IPS-20b (cell line): ENCODE measurements at regions not wholly inside any gene's neighbourhood (a gene's known extent, or its start where the extent isn't known, plus 50 kb on each side); places are given as distances from the start of the nearest gene placed in this dataset.

ENCODE experiments used
- H3K27ac ChIP-seq: one replicate; pipeline ENCODE4 v1.5.1; 2013; ENCODE audit warnings: low read length
- H3K27me3 ChIP-seq: 2 replicates; pipeline ENCODE4 v1.6.1; 2013; ENCODE audit warnings: mild to moderate bottlenecking, low read length, inconsistent platforms; ENCODE audit not compliant: insufficient read depth
- H3K36me3 ChIP-seq: 2 replicates; pipeline ENCODE4 v1.6.1; 2013; ENCODE audit warnings: low read depth, mild to moderate bottlenecking, inconsistent platforms, low read length, moderate library complexity; ENCODE audit not compliant: insufficient read depth
- H3K4me1 ChIP-seq: 2 replicates; pipeline ENCODE4 v1.6.1; 2013; ENCODE audit warnings: mild to moderate bottlenecking, control low read depth, inconsistent platforms, low read length, moderate library complexity; ENCODE audit not compliant: insufficient read depth
- H3K4me3 ChIP-seq: 2 replicates; pipeline ENCODE4 v1.5.1; 2013; ENCODE audit warnings: mild to moderate bottlenecking, low read length, inconsistent platforms
- H3K9ac ChIP-seq: 2 replicates; pipeline ENCODE4 v1.6.1; 2013; ENCODE audit warnings: low read depth, mild to moderate bottlenecking, inconsistent platforms, low read length, moderate library complexity
- H3K9me3 ChIP-seq: 2 replicates; pipeline ENCODE4 v1.6.1; 2013; ENCODE audit warnings: mild to moderate bottlenecking, low read depth, low read length, inconsistent platforms; ENCODE audit not compliant: insufficient read depth

GRCh38 chr16:86306811-86307513, 203.4 kb upstream of the FOXF1 start:
- no peaks in the 10 kb centered on the region for H3K36me3 ChIP-seq
- H3K9me3 ChIP-seq: no peaks in the 10 kb centered on the region
- no peak overlapping the region for H3K4me3 ChIP-seq
- H3K27ac ChIP-seq: no peak overlapping the region
- peaks cover 20% of the 10 kb centered on the region for H3K27me3 ChIP-seq
- H3K9ac ChIP-seq: no peak overlapping the region
- H3K4me1 ChIP-seq: no peaks in the 10 kb centered on the region

- no peak overlapping the region for H3K27ac ChIP-seq
- no peaks in the 10 kb centered on the region for H3K4me1 ChIP-seq
- no peak overlapping the region for H3K4me3 ChIP-seq
- no peaks in the 10 kb centered on the region for H3K36me3 ChIP-seq
- H3K9me3 ChIP-seq: no peaks in the 10 kb centered on the region
- H3K27me3 ChIP-seq: peaks cover 15% of the 10 kb centered on the region
- no peak overlapping the region for H3K9ac ChIP-seq
Measured at GRCh38 chr16:86307514-86307903, 202.8 kb upstream of the FOXF1 start.

- no peak overlapping the region for H3K9ac ChIP-seq
- peaks cover 15% of the 10 kb centered on the region for H3K27me3 ChIP-seq
- H3K27ac ChIP-seq: no peak overlapping the region
- no peaks in the 10 kb centered on the region for H3K9me3 ChIP-seq
- H3K36me3 ChIP-seq: no peaks in the 10 kb centered on the region
- H3K4me1 ChIP-seq: no peaks in the 10 kb centered on the region
- no peak overlapping the region for H3K4me3 ChIP-seq
Measured at GRCh38 chr16:86308514-86308913, 201.8 kb upstream of the FOXF1 start.

DNA sequence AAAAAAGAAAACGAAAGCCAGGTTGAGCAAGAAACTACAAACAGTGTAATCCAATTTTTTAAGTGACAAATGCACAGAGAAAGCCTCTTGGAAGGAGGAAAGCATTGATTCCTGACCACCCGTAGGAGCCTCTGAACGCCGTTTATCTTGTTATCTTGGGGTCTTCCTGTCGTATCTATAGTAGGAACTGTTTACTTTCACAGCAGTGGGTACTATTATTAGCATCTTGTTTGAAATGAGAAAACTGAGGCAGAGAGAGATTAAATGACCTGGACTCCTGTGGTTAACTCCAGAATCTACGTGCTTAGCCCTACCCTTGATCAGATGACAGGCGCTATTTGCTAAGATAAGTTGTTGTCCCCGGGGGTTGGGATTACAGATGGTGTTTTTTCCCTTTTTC, 196.7 kb upstream of the FOXF1 start:
- H3K27ac ChIP-seq: no peak overlapping the region
- H3K36me3 ChIP-seq: no peaks in the 10 kb centered on the region
- H3K9me3 ChIP-seq: no peaks in the 10 kb centered on the region
- no peak overlapping the region for H3K9ac ChIP-seq
- peaks cover 15% of the 10 kb centered on the region for H3K27me3 ChIP-seq
- H3K4me3 ChIP-seq: no peak overlapping the region
- no peaks in the 10 kb centered on the region for H3K4me1 ChIP-seq

DNA sequence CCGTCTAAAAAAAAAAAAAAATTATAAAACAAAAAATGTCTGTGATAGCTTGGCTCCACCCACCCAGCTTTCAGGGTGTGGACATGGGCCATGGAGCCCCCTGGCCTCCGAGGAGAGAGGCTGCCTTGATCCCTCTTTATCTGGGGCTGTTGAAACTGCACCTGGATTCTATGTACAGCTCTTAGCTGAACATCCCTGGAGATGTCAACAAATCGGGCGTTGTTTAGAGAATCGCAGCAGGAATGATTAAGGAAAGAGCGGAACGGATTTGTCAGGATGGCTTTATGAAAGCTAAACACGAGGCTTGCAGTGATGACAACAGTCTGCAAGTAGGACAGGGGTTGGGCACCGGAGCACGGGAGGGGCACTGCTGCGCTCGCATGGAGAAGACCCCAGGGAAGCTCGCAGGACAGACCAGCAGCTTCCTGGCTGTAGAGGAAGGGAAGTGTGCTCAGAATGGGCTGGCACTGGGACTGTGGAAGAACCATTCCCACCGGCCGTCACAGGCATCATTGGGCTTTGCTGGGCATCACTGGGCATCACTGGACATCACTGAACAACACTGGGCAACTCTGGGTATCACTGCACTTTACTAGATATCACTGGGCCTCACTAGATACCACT, 195.8 kb upstream of the FOXF1 start:
- H3K27ac ChIP-seq: no peak overlapping the region
- H3K4me3 ChIP-seq: no peak overlapping the region
- H3K27me3 ChIP-seq: peaks cover 15% of the 10 kb centered on the region
- H3K36me3 ChIP-seq: no peaks in the 10 kb centered on the region
- H3K4me1 ChIP-seq: no peaks in the 10 kb centered on the region
- H3K9ac ChIP-seq: no peak overlapping the region
- no peaks in the 10 kb centered on the region for H3K9me3 ChIP-seq

DNA sequence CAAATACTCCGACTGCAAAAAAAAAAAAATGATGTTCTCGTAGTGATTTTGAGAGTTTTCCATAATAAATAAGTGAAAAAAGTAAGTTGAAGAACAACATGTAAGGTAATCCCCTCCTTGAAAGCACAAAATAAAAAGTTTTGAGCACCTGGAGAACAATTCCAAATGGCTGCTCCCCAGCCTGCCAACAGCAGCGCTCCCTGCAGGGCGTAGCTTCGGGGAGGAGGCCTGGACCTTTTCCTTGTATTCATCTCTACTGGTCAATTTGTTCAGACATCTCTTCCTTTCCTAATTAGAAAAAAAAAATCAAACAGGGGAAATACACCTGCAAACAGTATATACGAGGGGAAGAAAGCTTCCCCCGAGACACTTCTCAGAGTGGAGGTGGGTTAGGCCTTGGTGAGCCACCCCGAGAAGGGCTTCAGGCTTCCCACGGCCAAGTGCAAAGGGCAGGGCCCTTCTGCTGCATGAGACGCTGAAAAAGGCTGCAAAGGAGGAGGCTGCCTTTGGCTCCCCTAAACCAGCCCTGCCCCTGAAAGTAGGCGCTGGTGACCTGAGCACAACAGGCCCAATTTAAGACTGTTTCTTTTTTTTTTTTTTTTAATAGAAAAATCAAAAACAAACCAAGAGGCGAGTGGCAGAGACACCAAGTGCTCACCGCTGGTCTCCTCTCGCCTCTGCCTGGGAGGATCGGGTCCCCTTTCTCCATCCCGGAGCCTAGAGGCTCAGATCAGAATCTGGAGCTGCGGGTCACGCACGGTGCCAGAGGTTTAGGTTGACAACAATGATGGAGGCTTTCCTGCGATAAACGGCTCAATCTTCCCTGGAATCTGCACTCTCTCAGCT, 193.1 kb upstream of the FOXF1 start:
- Histone ChIP-seq H3K9me3 (no peaks in the 10 kb centered on the region), H3K4me1 (no peaks in the 10 kb centered on the region), H3K4me3 (no peak overlapping the region), H3K36me3 (no peaks in the 10 kb centered on the region), H3K27me3 (no peaks in the 10 kb centered on the region), H3K27ac (no peak overlapping the region), H3K9ac (no peak overlapping the region)

DNA sequence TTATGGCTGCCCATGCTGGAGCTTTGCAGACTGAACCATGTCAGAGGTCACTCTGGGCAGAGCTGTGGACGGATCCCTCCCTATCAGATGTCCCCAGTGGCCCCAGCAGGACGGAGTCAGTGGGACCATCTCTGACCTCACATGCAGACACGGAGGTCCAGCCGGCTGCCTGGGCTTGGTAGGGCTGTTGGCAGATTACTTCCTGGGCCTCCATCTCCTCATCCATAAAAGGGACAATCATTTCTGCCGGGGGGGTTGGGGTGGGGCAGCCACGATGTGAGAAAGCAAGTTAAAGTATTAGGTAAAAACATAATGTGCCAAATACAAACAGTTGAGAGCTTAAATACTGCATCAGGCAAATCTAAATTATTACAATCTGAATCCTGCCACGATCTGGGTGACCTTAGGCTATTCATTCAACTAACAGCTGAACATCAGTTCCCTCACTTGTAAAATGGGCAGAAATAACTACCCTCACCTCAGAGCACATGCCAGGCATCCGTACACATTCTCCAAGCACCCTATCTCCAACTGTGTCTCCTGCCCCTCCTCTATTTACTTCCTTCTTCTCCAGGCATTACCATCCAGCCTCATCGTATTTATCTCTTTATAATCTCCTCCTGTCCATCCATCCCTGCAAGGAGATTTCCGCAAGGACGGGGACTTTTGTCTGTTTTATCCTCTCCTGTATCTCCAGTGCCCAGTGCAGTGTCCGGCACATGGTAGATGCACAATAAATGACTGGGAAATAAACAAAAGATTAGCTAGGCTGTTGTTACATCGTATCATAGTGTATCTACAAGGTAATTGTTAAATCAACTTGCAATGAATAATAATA, 192.3 kb upstream of the FOXF1 start:
- H3K4me1 ChIP-seq: no peaks in the 10 kb centered on the region
- no peak overlapping the region for H3K9ac ChIP-seq
- H3K27me3 ChIP-seq: peaks cover 7% of the 10 kb centered on the region; the same call in 1 of the 2 replicates
- H3K4me3 ChIP-seq: no peak overlapping the region
- no peak overlapping the region for H3K27ac ChIP-seq
- no peaks in the 10 kb centered on the region for H3K9me3 ChIP-seq
- no peaks in the 10 kb centered on the region for H3K36me3 ChIP-seq

DNA sequence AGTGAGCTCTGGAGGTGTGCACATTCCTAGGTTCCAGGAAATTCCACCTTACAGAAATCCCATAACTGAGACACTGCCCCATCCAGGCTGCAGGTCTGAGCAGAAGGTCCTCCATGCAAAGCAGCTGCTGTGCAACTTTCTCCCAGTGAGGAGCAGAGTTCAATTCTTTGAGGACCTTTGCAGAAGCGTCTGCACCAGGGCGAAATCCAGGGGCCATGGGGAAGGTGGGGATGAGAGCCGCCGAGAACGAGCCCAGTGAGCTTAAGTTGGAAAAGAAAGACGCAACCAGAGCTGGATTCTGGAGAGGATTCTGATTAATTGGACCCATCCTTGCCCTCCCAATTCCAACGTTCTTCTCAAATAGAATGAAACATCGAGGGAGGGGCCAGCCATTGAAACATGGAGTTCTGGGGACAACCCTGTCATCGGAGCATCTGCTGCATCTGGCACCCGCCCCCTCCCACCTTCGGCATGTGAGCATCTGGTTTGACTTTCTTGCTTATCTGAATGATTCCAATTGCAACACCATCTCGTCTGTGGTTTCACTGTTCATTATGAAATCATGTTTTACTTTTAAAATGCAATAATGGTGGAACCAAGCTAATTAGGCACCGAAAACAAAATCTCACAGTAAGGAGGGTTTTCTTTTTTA, 190.6 kb upstream of the FOXF1 start:
- Histone ChIP-seq H3K9me3 (no peaks in the 10 kb centered on the region), H3K36me3 (no peaks in the 10 kb centered on the region), H3K27me3 (peaks cover 9% of the 10 kb centered on the region; the same call in 1 of the 2 replicates), H3K27ac (no peak overlapping the region), H3K4me3 (no peak overlapping the region), H3K4me1 (no peaks in the 10 kb centered on the region), H3K9ac (no peak overlapping the region)

DNA sequence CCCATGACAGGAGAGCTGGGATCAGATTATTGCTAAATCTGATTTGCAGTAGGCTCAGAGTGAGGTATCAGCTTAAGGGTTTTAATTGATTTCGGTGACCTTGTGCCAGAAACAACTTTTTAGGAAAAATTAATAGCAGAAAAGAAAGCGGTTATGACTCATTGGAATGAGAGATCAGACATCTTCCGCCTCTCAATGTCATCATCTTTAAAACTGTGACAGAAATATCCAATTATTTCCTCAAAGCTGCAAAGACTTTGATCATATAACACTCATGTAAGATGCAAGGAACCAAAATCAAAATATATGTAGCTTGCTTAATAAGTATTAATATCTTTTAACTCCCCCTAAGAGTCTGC, 190.1 kb upstream of the FOXF1 start:
- no peak overlapping the region for H3K4me3 ChIP-seq
- no peaks in the 10 kb centered on the region for H3K4me1 ChIP-seq
- peaks cover 9% of the 10 kb centered on the region; the same call in 1 of the 2 replicates for H3K27me3 ChIP-seq
- no peak overlapping the region for H3K9ac ChIP-seq
- no peak overlapping the region for H3K27ac ChIP-seq
- 0 out of 2 replicates have a peak, but pooled peaks cover under 1% of the 10 kb centered on the region for H3K9me3 ChIP-seq
- H3K36me3 ChIP-seq: no peaks in the 10 kb centered on the region

DNA sequence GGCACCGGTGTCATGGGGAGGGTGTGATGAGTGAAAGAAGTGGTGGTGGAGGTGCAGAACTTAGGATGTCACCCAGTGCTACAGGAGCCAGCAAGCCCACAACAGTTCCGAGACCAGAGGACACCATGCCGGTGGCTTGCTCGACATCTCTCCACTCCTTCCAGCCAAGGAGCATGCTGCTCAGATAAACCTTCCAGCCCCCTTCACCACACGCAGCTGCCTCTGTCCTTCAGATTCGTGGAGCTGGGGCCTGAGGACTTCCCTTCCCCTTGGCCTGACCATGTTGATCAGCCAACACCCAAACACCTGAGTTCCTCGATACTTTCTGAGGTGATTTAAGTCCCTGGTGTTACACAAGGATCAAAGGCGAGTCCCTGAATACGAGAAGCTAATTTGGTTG, 188.8 kb upstream of the FOXF1 start:
- H3K9me3 ChIP-seq: 0 out of 2 replicates have a peak, but pooled peaks cover 3% of the 10 kb centered on the region
- peaks cover 9% of the 10 kb centered on the region; the same call in 1 of the 2 replicates for H3K27me3 ChIP-seq
- H3K4me1 ChIP-seq: no peaks in the 10 kb centered on the region
- no peak overlapping the region for H3K4me3 ChIP-seq
- no peak overlapping the region for H3K9ac ChIP-seq
- H3K27ac ChIP-seq: no peak overlapping the region
- H3K36me3 ChIP-seq: no peaks in the 10 kb centered on the region

GRCh38 chr16:86322283-86322682, 188.0 kb upstream of the FOXF1 start:
- Histone ChIP-seq H3K4me3 (no peak overlapping the region), H3K36me3 (no peaks in the 10 kb centered on the region), H3K9ac (no peak overlapping the region), H3K9me3 (0 out of 2 replicates have a peak, but pooled peaks cover 3% of the 10 kb centered on the region), H3K27ac (no peak overlapping the region), H3K27me3 (peaks cover 9% of the 10 kb centered on the region; the same call in 1 of the 2 replicates), H3K4me1 (no peaks in the 10 kb centered on the region)
